PC-9 (cell line): ENCODE measurements at regions not wholly inside any gene's neighbourhood (a gene's known extent, or its start where the extent isn't known, plus 50 kb on each side); places are given as distances from the start of the nearest gene placed in this dataset.

Experiments used
- BruUV-seq: library from RNA; stranded (reverse); fragments of 400-500 nt; replicated peaks from 2 replicates; lab custom pipeline; 2021; lab: Mats Ljungman, UMichigan
- CTCF ChIA-PET: fragments of 300-600 bp; sonication (Branson Sonifier 250); formaldehyde crosslinking; loops from one replicate; lab custom pipeline; 2022; ENCODE audit warnings: antibody characterized with exemption; lab: Charles Lee
- POLR2A ChIA-PET: fragments of 300-600 bp; sonication (Branson Sonifier 250); formaldehyde crosslinking; loops from one replicate; lab custom pipeline; 2022; ENCODE audit warnings: antibody characterized with exemption; ENCODE audit not compliant: unreplicated experiment; lab: Charles Lee
- DNase-seq, 2 experiments: peaks; one replicate each; pipeline versions ENCODE4 v3.0.0 to v3.0.0-alpha.2; 2015 to 2022; ENCODE audit warnings: mixed read lengths in 1 of 2
- H2AFZ ChIP-seq: fragments of 200-600 bp; sonication (generic); 2 replicates; pipeline ENCODE4 v1.8.1; 2017; ENCODE audit warnings: antibody characterized with exemption
- H3F3A ChIP-seq: fragments of 200-600 bp; sonication (generic); 2 replicates; pipeline ENCODE4 v1.8.1; 2017; ENCODE audit warnings: antibody characterized with exemption, mild to moderate bottlenecking, low read depth; ENCODE audit not compliant: insufficient read depth
- H3K27ac ChIP-seq: fragments of 200-600 bp; sonication (generic); 2 replicates; pipeline ENCODE4 v1.6.1; 2016; ENCODE audit warnings: mixed run types
- H3K27me3 ChIP-seq: fragments of 200-600 bp; sonication (generic); 2 replicates; pipeline ENCODE4 v1.6.1; 2016; ENCODE audit warnings: low read depth, mixed run types; ENCODE audit not compliant: insufficient read depth
- H3K36me3 ChIP-seq: fragments of 200-600 bp; sonication (generic); 2 replicates; pipeline ENCODE4 v1.6.1; 2016; ENCODE audit warnings: low read depth, mixed run types
- H3K4me1 ChIP-seq: fragments of 200-600 bp; sonication (generic); replicated peaks from 2 replicates; pipeline ENCODE4 v1.6.1; 2016; ENCODE audit warnings: mixed run types; ENCODE audit not compliant: insufficient read depth
- H3K4me2 ChIP-seq: fragments of 200-600 bp; sonication (generic); 2 replicates; pipeline ENCODE4 v1.6.1; 2017; ENCODE audit warnings: mixed run types
- H3K4me3 ChIP-seq: fragments of 200-600 bp; sonication (generic); 2 replicates; pipeline ENCODE4 v1.6.1; 2016; ENCODE audit warnings: mixed run types
- H3K79me2 ChIP-seq: fragments of 200-600 bp; sonication (generic); 2 replicates; pipeline ENCODE4 v1.6.1; 2017; ENCODE audit warnings: low read depth, mixed run types
- H3K9me2 ChIP-seq: fragments of 200-600 bp; sonication (generic); 2 replicates; pipeline ENCODE4 v1.8.1; 2017; ENCODE audit warnings: mild to moderate bottlenecking; ENCODE audit not compliant: insufficient read depth
- H3K9me3 ChIP-seq: fragments of 200-600 bp; sonication (generic); 2 replicates; pipeline ENCODE4 v1.8.1; 2016; ENCODE audit warnings: low read depth; ENCODE audit not compliant: insufficient read depth
- H4K20me1 ChIP-seq: fragments of 200-600 bp; sonication (generic); 2 replicates; pipeline ENCODE4 v1.8.1; 2017; ENCODE audit not compliant: insufficient read depth
- EZH2 ChIP-seq: fragments of 200-600 bp; sonication (generic); IDR thresholded peaks from 2 replicates; pipeline ENCODE4 v1.8.0; 2017; ENCODE audit warnings: antibody characterized with exemption, low read depth
- intact Hi-C: fragments of 100-400 bp; cut with micrococcal nuclease; formaldehyde crosslinking; loops from one replicate; pipeline ENCODE4 v1.10.0; 2022; ENCODE audit not compliant: unreplicated experiment
- TF ChIP-seq, protein P1 (sequence below): fragments of 200-600 bp; sonication (generic); conservative IDR thresholded peaks from 2 replicates; pipeline ENCODE4 v1.6.1; 2017; ENCODE audit warnings: mixed run types, antibody characterized with exemption, mild to moderate bottlenecking, moderate library complexity

DNA sequence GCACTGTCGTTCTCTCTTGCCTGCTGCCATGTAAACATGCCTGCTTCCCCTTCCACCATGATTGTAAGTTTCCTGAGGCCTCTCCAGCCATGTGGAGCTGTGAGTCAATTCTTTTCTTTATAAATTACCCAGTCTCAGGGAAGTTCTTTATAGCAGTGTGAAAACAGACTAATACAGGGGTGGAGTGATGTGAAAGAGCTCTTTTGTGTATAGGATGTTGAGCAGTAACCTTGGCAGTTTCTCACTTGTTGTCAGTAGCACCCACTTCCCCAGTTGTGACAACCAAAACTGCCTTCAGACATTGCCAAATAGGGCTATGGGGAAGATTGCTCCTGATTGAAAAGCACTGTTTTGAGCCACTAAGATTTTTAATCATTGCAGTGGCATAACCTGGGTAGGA is 552.2 kb upstream of the ZNF462 start:
- TF ChIP-seq EZH2: no peak
- TF ChIP-seq, protein P1, sequence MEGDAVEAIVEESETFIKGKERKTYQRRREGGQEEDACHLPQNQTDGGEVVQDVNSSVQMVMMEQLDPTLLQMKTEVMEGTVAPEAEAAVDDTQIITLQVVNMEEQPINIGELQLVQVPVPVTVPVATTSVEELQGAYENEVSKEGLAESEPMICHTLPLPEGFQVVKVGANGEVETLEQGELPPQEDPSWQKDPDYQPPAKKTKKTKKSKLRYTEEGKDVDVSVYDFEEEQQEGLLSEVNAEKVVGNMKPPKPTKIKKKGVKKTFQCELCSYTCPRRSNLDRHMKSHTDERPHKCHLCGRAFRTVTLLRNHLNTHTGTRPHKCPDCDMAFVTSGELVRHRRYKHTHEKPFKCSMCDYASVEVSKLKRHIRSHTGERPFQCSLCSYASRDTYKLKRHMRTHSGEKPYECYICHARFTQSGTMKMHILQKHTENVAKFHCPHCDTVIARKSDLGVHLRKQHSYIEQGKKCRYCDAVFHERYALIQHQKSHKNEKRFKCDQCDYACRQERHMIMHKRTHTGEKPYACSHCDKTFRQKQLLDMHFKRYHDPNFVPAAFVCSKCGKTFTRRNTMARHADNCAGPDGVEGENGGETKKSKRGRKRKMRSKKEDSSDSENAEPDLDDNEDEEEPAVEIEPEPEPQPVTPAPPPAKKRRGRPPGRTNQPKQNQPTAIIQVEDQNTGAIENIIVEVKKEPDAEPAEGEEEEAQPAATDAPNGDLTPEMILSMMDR: no peak
- H3K4me3 ChIP-seq: no peak overlapping the region
- H3K27ac ChIP-seq: no peak overlapping the region
- peaks cover 4% of the 10 kb centered on the region; the same call in 1 of the 2 replicates for H3K9me2 ChIP-seq
- H3K4me2 ChIP-seq: no peak overlapping the region
- no peak overlapping the region for H2AFZ ChIP-seq
- ChIA-PET POLR2A (no interaction called here), CTCF (no interaction called here)
- H3K4me1 ChIP-seq: peaks cover 12% of the 10 kb centered on the region
- no TSS peak for BruUV-seq
- H3K27me3 ChIP-seq: no peaks in the 10 kb centered on the region
- no peak for DNase-seq
- intact Hi-C loops: no loop called here
- H3K9me3 ChIP-seq: no peaks in the 10 kb centered on the region
- no peaks in the 10 kb centered on the region for H3K36me3 ChIP-seq
- H4K20me1 ChIP-seq: no peaks in the 10 kb centered on the region
- H3F3A ChIP-seq: no peaks in the 10 kb centered on the region
- H3K79me2 ChIP-seq: no peaks in the 10 kb centered on the region

GRCh38 chr9:106312906-106313305 is 550.1 kb upstream of the ZNF462 start:
- no peaks in the 10 kb centered on the region for H4K20me1 ChIP-seq
- H3K27me3 ChIP-seq: no peaks in the 10 kb centered on the region
- POLR2A ChIA-PET: interaction anchor here (0.6 kb wide), 1 partner anchor 146 kb away, joined by 3 read pairs; no protein-coding TSS in a partner anchor
- H3K4me2 ChIP-seq: no peak overlapping the region
- peaks cover 8% of the 10 kb centered on the region for H3K4me1 ChIP-seq
- CTCF ChIA-PET: no interaction called here
- intact Hi-C loops: no loop called here
- no peak for DNase-seq
- no peaks in the 10 kb centered on the region for H3K36me3 ChIP-seq
- TF ChIP-seq, protein P1: no peak
- TF ChIP-seq EZH2: no peak
- BruUV-seq: no TSS peak
- H3K9me3 ChIP-seq: no peaks in the 10 kb centered on the region
- no peak overlapping the region for H3K4me3 ChIP-seq
- H3F3A ChIP-seq: no peaks in the 10 kb centered on the region
- no peak overlapping the region for H3K27ac ChIP-seq
- H3K79me2 ChIP-seq: no peaks in the 10 kb centered on the region
- no peak overlapping the region for H2AFZ ChIP-seq
- H3K9me2 ChIP-seq: peaks cover 4% of the 10 kb centered on the region; the same call in 1 of the 2 replicates

GRCh38 chr9:106314476-106314875 is 548.5 kb upstream of the ZNF462 start:
- no peak for TF ChIP-seq EZH2
- TF ChIP-seq, protein P1: no peak
- H4K20me1 ChIP-seq: no peaks in the 10 kb centered on the region
- CTCF ChIA-PET: no interaction called here
- H3K9me3 ChIP-seq: no peaks in the 10 kb centered on the region
- POLR2A ChIA-PET: no interaction called here
- H2AFZ ChIP-seq: no peak overlapping the region
- no peak overlapping the region for H3K4me3 ChIP-seq
- peaks cover 4% of the 10 kb centered on the region; the same call in 1 of the 2 replicates for H3K9me2 ChIP-seq
- H3F3A ChIP-seq: no peaks in the 10 kb centered on the region
- no peaks in the 10 kb centered on the region for H3K27me3 ChIP-seq
- intact Hi-C loops: no loop called here
- no peaks in the 10 kb centered on the region for H3K79me2 ChIP-seq
- H3K36me3 ChIP-seq: no peaks in the 10 kb centered on the region
- no peak overlapping the region for H3K27ac ChIP-seq
- DNase-seq: no peak
- H3K4me2 ChIP-seq: no peak overlapping the region
- BruUV-seq: no TSS peak
- H3K4me1 ChIP-seq: peaks cover 6% of the 10 kb centered on the region; the same call in 1 of the 2 replicates
